ENCODE measurements at regions not wholly inside any gene's neighbourhood (a gene's known extent, or its start where the extent isn't known, plus 50 kb on each side); places are given as distances from the start of the nearest gene placed in this dataset.
"Not testable (repeated sequence)": the region's sequence is repeated elsewhere in the genome, so short reads cannot be mapped to it uniquely, and the experiment has no call there.

DNA sequence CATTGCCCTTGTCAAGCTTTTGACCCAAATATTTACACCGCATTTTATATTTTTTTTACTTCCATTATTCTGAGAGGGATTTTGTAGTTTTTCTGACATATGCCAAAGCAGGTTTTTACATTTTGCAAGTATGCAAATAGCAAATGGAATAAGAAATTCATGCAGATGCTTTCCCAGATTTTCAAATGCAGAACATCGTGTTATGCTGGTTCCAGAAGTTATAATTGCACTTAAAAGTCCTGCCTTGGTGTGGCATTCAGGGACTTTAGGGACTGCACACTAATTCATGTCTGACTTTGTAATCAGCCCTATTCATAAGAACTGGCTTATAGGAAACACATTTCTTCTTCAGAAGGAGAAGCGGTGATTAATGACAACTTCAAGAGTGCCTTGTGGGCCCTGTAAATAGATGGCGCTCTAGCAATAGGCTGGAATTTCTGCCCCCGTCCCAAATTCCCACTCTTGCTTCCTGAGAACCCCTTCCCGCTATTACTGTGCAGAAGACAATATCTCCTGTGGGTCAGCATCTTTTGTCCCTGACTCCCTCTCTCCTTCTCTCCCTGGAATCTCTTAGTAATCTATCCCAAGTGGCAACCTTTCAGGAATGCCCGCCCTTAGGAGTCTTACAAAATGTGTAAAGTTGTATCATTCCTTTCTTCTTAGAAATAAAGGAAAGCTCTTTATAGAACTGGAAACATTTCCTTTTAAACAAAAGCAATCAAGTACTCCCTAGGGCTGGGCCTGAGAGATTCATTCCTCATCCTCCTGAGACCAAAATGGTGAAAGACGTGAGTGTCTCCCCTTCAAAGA is 264.0 kb downstream of the INHBA start:
- Mint-ChIP-seq H3K9me3 (peaks cover 12% of the 10 kb centered on the region), H3K4me3 (no peak overlapping the region), H3K27ac (no peak overlapping the region), H3K4me1 (no peaks in the 10 kb centered on the region), H3K36me3 (no peaks in the 10 kb centered on the region), H3K27me3 (no peaks in the 10 kb centered on the region)
- POLR2A ChIA-PET, result no interaction called here
- no peak for DNase-seq
- no peak for ATAC-seq (ENCODE audit: low read depth)

DNA sequence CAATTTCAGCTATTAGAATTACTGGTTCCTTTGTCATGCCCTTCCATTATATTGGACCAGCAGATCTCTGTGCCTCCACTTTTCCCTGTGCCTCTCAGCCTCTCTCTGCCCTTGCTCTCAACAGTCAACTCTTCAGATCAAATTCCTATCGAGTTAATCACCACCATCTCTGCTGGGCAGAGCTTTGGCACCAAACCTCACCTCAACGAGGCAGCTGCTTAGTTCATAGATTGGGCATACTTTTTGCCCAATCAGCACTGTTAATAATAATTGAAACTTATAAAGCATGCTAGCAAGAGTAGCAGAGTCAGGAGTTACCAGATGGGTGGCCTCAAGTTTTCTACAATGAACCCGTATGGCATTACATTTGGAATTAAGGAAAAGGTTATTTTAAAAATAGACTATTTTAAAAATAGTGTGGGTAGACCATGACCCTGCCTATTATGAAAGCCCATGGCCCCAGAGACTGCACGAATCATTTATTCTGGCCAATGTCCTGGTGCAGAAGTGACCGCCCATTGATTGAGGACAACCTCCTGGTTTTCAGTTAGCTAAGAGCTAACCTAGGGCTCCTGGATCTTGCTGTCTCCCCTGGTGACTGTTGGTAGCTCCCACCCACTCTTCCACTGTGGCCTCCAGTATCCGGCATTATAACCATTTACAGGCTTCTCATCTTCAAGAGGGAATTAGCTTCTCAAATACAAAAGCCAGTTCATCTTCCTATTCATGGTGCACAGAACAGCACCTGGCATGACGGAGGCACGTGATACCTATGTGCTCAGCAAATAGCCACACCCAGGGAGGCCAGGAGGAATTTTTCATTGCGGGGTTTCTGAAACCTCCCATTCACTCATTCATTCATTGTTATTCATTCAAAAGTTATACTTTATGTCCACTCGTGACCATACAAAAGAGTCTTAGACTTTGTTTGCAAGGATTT is 265.4 kb downstream of the INHBA start:
- H3K27me3 Mint-ChIP-seq, result no peaks in the 10 kb centered on the region
- no peaks in the 10 kb centered on the region for H3K36me3 Mint-ChIP-seq
- peaks cover 10% of the 10 kb centered on the region for H3K9me3 Mint-ChIP-seq
- ATAC-seq (ENCODE audit: low read depth) (no peak), DNase-seq (no peak)
- no peak overlapping the region for H3K27ac Mint-ChIP-seq
- H3K4me1 Mint-ChIP-seq, result no peaks in the 10 kb centered on the region
- POLR2A ChIA-PET, result no interaction called here
- H3K4me3 Mint-ChIP-seq, result no peak overlapping the region

DNA sequence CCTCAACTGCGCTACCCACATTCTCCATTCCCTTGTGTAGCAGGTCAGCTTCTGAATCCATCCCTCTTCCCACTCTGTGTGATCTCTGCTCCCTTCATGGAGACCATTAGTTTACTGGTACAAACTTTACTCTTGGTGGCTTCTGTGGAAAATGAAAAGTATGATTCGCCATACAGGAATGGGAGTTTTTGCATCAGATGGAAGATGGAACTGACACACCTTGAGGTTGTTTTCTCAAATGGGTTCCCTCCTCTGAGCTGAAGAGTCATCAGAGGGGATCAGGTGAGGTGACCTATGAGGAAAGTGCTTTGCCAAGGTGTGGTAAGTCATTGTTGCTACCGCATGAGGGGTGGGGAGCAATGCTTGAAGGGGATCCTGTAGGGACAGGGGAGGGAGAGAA is 266.8 kb downstream of the INHBA start:
- H3K4me1 Mint-ChIP-seq, result no peaks in the 10 kb centered on the region
- peaks cover 7% of the 10 kb centered on the region for H3K9me3 Mint-ChIP-seq
- POLR2A ChIA-PET, result no interaction called here
- H3K4me3 Mint-ChIP-seq, result no peak overlapping the region
- no peaks in the 10 kb centered on the region for H3K27me3 Mint-ChIP-seq
- H3K27ac Mint-ChIP-seq, result no peak overlapping the region
- H3K36me3 Mint-ChIP-seq, result no peaks in the 10 kb centered on the region
- DNase-seq (no peak), ATAC-seq (ENCODE audit: low read depth) (no peak)

DNA sequence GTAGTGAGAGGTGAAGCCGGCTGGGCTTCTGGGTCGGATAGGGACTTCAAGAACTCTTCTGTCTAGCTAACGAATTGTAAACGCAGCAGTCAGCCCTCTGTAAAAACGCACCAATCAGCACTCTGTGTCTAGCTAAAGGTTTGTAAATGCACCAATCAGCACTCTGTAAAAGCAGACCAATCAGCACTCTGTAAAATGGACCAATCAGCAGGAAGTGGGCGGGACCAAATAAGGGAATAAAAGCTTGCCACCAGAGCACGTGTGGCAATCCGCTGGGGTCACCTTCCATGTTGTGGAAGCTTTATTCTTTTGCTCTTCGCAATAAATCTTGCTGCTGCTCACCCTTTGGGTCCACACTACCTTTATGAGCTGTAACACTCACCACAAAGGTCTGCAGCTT is 267.9 kb downstream of the INHBA start:
- H3K27ac Mint-ChIP-seq; H3K27me3 Mint-ChIP-seq; H3K36me3 Mint-ChIP-seq; ATAC-seq (ENCODE audit: low read depth); DNase-seq; H3K4me3 Mint-ChIP-seq; POLR2A ChIA-PET; H3K4me1 Mint-ChIP-seq: not testable (repeated sequence)
- peaks cover 11% of the 10 kb centered on the region for H3K9me3 Mint-ChIP-seq

DNA sequence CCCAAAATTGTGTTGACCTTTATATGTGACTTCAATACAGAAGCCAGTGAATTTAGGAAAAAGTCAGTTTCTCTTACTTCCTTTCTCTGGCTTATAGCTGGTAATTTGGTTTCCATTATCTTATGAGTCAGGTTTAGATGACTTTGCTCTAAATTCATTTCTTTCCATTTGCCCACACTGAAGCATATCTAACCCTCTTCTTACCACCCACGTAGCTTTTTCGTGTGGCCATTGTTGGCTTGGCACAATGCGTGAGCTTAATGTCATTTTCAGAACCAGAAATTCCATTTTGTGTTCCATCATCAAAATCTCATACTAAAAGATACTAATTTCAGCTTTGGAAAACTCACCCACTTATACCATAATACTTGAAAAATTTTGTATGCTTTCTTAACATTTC is 271.2 kb downstream of the INHBA start:
- H3K9me3 Mint-ChIP-seq, result peaks cover 11% of the 10 kb centered on the region
- no peak overlapping the region for H3K4me3 Mint-ChIP-seq
- H3K27me3 Mint-ChIP-seq, result no peaks in the 10 kb centered on the region
- H3K36me3 Mint-ChIP-seq, result no peaks in the 10 kb centered on the region
- H3K4me1 Mint-ChIP-seq, result no peaks in the 10 kb centered on the region
- DNase-seq (no peak), ATAC-seq (ENCODE audit: low read depth) (no peak)
- POLR2A ChIA-PET, result no interaction called here
- H3K27ac Mint-ChIP-seq, result no peak overlapping the region

DNA sequence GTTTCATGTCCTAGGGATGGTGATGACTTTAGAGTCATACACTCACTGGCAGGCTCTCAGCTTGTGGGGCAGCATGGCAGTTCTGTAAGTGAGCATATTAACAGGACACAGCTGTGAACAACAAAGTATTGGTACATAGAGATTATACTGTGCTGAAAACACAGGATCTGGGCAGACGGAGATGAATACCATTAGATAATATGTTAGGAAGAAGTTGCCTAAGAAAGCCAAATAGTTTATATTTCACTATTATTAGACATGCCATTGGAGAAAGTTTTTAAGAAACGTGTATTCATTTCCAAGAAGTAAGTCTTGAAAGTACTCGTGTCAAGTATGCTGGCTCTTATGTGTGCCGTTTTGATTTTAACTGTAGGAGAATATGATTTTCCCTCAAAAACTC is 274.5 kb downstream of the INHBA start:
- Mint-ChIP-seq H3K27ac (no peak overlapping the region), H3K4me3 (no peak overlapping the region), H3K36me3 (no peaks in the 10 kb centered on the region), H3K4me1 (no peaks in the 10 kb centered on the region), H3K9me3 (peaks cover 4% of the 10 kb centered on the region), H3K27me3 (no peaks in the 10 kb centered on the region)
- no peak for DNase-seq
- POLR2A ChIA-PET, result no interaction called here
- no peak for ATAC-seq (ENCODE audit: low read depth)

DNA sequence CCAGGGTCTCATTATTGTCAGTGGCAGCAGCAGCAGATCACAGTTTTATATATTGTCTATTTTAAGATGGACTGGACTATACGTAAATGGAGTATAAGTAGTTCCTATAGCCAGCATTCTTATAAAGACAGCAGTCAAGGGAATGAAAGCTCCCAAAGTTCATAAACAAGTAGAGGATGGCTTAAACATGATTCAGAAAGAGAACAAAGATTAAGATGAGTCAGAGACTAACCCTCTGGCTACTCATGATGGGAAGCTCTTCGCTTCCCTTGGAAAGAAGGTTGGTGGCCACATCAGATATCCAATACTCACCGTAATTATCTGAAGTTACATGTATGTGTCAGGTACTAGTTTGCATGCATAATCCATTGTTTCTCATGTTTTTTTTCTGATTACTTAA is 277.0 kb downstream of the INHBA start:
- H3K27ac Mint-ChIP-seq, result no peak overlapping the region
- H3K9me3 Mint-ChIP-seq, result peaks cover 4% of the 10 kb centered on the region
- no peak overlapping the region for H3K4me3 Mint-ChIP-seq
- ATAC-seq (ENCODE audit: low read depth) (no peak), DNase-seq (no peak)
- no peaks in the 10 kb centered on the region for H3K4me1 Mint-ChIP-seq
- no peaks in the 10 kb centered on the region for H3K36me3 Mint-ChIP-seq
- no peaks in the 10 kb centered on the region for H3K27me3 Mint-ChIP-seq
- POLR2A ChIA-PET, result no interaction called here

DNA sequence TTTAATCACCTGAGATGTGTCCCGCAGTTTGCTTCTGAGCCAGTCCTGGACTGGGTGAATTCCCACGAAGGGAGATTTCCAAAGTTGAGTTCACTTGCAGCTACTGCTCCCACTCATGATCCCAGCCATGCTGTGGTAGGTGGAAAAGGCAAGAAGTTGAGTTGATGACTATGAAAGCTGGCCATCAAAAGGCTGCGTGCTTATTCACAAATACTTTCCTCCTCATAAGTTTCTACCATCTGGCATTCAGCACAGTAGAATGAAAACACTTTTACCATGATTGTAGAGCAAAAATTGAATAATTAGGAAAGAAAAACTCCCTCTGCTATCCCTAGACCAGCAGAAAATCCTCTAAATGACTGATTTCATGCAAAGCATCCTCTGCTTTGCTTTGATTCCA is 281.8 kb downstream of the INHBA start:
- H3K9me3 Mint-ChIP-seq, result peaks cover 4% of the 10 kb centered on the region
- H3K4me3 Mint-ChIP-seq, result no peak overlapping the region
- no peak for ATAC-seq (ENCODE audit: low read depth)
- H3K27ac Mint-ChIP-seq, result no peak overlapping the region
- no peaks in the 10 kb centered on the region for H3K4me1 Mint-ChIP-seq
- POLR2A ChIA-PET, result no interaction called here
- DNase-seq, result no peak
- no peaks in the 10 kb centered on the region for H3K36me3 Mint-ChIP-seq
- no peaks in the 10 kb centered on the region for H3K27me3 Mint-ChIP-seq

DNA sequence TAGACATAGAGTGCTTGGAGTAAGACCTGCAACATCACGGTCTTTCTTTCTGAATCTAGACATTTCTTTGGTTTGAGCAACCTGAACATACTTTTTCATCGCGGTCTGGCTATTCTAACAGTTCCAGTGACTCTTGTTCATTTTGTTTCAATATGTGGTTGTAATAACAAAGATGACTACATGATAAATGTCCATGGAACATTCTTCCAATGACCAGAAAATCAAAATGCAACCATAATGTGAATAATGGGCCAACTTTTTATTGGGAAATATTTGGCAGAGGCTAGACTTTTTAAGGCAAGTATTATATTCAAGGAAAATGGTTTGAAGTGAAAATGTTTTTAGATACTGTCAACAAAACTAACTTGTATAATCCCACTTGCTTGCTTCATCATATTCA is 282.5 kb downstream of the INHBA start:
- POLR2A ChIA-PET, result no interaction called here
- Mint-ChIP-seq H3K4me1 (no peaks in the 10 kb centered on the region), H3K9me3 (peaks cover 4% of the 10 kb centered on the region), H3K36me3 (no peaks in the 10 kb centered on the region), H3K4me3 (no peak overlapping the region), H3K27ac (no peak overlapping the region), H3K27me3 (no peaks in the 10 kb centered on the region)
- DNase-seq (no peak), ATAC-seq (ENCODE audit: low read depth) (no peak)

DNA sequence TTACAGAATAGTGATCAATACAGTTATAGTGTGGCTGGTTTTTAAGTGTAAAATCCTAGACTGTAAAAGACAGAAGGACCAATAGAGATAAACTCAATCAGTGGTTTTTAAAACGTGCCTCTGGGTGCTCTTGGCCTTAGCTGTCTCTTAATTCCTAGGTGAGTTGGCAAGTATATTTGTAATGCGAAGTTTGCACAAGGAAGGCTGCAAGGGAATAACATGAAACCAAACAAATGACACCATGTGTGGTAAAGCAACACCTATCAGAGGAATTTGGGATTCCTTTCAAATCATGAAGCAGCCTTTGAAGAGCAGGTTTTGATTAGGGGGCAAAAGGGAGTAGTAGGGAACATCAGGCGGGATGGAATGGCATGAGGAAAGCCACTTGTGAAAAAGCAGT is 284.6 kb downstream of the INHBA start:
- Mint-ChIP-seq H3K9me3 (peaks cover 4% of the 10 kb centered on the region), H3K4me1 (no peaks in the 10 kb centered on the region), H3K36me3 (no peaks in the 10 kb centered on the region), H3K4me3 (no peak overlapping the region), H3K27me3 (no peaks in the 10 kb centered on the region), H3K27ac (no peak overlapping the region)
- DNase-seq (no peak), ATAC-seq (ENCODE audit: low read depth) (no peak)
- POLR2A ChIA-PET, result no interaction called here

DNA sequence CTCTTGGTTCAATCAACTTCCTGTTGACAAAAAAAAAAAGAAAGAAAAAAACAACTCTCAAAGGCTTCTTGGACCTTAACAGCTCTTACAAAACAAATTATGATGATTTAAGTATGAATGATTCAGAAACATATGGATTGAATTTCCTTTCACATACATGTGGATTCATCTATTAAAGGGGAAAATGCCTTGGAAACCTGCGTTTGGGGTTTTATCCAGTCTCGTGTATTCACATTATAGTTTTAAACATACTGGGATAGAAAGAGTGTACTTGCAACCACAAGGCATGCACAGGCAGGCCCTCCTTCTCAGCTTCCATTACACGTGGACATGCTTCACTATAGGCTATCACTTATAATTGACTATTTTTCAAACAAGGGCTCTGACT is 286.7 kb downstream of the INHBA start:
- POLR2A ChIA-PET, result no interaction called here
- peaks cover 6% of the 10 kb centered on the region for H3K9me3 Mint-ChIP-seq
- no peaks in the 10 kb centered on the region for H3K36me3 Mint-ChIP-seq
- DNase-seq, result no peak
- H3K27ac Mint-ChIP-seq, result no peak overlapping the region
- H3K27me3 Mint-ChIP-seq, result no peaks in the 10 kb centered on the region
- H3K4me3 Mint-ChIP-seq, result no peak overlapping the region
- no peaks in the 10 kb centered on the region for H3K4me1 Mint-ChIP-seq
- no peak for ATAC-seq (ENCODE audit: low read depth)

DNA sequence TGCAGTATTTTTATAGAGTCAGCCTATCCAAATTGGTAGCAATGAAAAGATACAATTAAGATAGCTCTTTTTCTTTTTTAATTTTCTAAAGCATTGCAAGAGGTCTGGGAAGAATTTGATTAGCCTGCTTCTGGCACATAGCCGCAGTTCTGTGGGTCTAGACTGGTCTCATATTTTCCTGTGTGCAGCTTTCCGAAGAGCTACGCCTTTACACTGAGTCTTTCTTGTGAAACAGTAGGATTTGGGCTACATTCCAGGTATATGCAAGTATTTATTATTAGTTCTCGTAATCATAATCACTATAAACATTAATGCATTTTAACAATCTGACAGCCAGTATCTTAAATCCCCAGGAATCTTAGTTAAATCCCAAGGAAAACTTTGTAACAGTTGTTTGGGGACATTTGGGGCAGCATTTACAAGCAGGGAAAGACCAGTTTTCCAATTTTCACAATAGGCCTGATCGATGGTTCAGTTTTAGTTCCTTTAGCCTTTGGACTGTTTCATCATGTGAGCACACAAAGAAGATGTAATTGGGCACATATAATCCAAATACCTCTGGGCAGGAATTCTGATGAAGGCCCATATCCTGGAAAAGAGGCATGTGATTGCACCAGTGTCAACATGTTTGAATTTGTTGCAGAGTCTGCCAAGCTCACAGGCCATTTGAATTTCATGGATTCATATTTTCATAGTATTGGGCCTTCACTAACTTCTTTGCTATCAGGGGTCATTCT is 287.3 kb downstream of the INHBA start:
- Mint-ChIP-seq H3K36me3 (no peaks in the 10 kb centered on the region), H3K9me3 (peaks cover 6% of the 10 kb centered on the region), H3K27me3 (no peaks in the 10 kb centered on the region), H3K27ac (no peak overlapping the region), H3K4me1 (no peaks in the 10 kb centered on the region), H3K4me3 (no peak overlapping the region)
- POLR2A ChIA-PET, result no interaction called here
- ATAC-seq (ENCODE audit: low read depth), result no peak
- DNase-seq, result no peak

DNA sequence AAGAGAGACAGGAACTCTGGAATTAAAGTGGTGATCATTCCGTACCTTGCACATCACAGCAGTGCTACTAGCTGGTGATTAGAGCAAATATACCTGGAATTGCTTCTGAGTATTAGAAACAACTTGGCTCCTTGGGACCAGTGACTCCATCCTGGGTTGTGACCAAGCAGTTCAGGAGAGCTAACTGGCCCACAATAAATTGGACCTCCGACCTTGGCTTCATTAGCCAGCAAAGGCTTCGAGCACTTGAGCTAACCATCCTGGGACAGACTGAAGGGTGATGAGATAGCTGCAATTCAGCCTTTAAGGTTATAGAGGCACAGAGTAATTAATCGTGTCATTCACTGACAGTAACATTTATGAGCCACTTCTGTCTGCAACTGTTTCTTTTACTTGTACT is 287.8 kb downstream of the INHBA start:
- Mint-ChIP-seq H3K36me3 (no peaks in the 10 kb centered on the region), H3K27me3 (no peaks in the 10 kb centered on the region), H3K4me1 (no peaks in the 10 kb centered on the region), H3K27ac (no peak overlapping the region), H3K9me3 (peaks cover 6% of the 10 kb centered on the region), H3K4me3 (no peak overlapping the region)
- no peak for DNase-seq
- POLR2A ChIA-PET, result no interaction called here
- ATAC-seq (ENCODE audit: low read depth), result no peak
